ENCODE measurements at regions not wholly inside any gene's neighbourhood (a gene's known extent, or its start where the extent isn't known, plus 50 kb on each side); places are given as distances from the start of the nearest gene placed in this dataset.

DNA sequence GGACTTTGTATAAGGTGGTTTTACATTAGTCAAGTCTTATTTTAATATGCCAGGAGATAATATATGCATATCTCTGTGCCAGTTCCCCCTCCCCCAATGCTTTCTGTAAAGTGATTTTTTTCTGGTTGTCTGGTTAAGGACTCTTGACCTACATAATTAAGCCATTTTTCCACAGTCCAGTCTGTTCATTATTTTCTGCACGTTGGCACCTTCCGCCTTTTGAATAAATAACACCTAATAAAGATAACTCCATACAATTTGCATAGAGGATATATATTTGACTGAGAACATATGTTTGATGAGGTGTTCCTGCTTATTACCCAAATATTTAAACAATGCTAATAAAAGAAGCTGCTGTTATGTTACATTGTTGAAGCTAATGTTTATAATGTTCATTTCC, 320.9 kb downstream of the DMAC1 start:
- H3K4me3 ChIP-seq (ENCODE audit: low read depth, low read length): no peak overlapping the region
- in situ Hi-C loops (cut with HindIII; ENCODE audit: low sequenced_read_pairs): no loop called here
- no peak for DNase-seq (ENCODE audit: low read depth)
- TF ChIP-seq, protein P1, sequence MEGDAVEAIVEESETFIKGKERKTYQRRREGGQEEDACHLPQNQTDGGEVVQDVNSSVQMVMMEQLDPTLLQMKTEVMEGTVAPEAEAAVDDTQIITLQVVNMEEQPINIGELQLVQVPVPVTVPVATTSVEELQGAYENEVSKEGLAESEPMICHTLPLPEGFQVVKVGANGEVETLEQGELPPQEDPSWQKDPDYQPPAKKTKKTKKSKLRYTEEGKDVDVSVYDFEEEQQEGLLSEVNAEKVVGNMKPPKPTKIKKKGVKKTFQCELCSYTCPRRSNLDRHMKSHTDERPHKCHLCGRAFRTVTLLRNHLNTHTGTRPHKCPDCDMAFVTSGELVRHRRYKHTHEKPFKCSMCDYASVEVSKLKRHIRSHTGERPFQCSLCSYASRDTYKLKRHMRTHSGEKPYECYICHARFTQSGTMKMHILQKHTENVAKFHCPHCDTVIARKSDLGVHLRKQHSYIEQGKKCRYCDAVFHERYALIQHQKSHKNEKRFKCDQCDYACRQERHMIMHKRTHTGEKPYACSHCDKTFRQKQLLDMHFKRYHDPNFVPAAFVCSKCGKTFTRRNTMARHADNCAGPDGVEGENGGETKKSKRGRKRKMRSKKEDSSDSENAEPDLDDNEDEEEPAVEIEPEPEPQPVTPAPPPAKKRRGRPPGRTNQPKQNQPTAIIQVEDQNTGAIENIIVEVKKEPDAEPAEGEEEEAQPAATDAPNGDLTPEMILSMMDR (IDR thresholded peaks at IDR 0.05; ENCODE audit: low read depth, low read length, missing control alignments): no peak

DNA sequence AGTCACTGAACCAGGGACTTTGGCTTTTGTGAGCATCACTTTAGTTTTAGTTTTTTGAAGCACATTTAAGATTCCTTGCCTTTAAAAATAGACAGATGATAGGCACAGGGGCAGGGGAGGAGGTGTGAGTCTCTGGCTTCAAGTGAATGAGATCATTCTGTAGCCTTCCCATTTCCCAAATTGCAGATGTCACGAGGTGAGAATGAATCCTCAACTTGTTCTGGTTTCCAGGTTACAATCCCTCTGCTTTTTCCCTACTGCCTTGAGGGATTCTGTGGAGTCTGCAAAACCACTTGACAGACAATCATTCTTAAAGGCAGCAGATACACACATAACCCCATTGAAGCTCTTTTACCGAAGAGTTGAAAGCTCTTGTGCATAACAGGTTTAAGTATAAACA, 332.4 kb downstream of the DMAC1 start:
- in situ Hi-C loops (cut with HindIII; ENCODE audit: low sequenced_read_pairs): loop anchor here (5.0 kb wide), 1 partner anchor 35 kb away; no protein-coding TSS in a partner anchor
- no peak for DNase-seq (ENCODE audit: low read depth)
- H3K4me3 ChIP-seq (ENCODE audit: low read depth, low read length): no peak overlapping the region
- TF ChIP-seq, protein P1 (IDR thresholded peaks at IDR 0.05; ENCODE audit: low read depth, low read length, missing control alignments): no peak

DNA sequence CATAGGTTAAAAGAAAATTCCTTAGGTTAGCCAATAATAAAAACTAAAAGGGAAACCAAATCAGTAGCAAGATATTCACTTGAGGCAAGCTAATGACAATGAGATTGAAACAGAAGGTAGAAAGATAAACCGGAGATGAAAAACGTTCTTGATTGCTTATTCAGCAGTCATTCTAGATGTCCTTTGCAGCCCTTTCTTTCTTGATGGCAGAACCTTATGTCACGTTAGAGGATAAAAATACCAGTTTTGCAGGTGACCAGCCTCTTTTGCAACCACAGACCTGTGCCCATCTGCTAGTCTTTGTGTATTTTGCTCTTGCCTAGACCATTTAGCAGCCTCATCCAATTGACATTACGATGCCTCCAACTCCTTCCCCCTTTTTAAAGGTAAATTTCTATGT, 337.8 kb downstream of the DMAC1 start:
- no peak overlapping the region for H3K4me3 ChIP-seq (ENCODE audit: low read depth, low read length)
- TF ChIP-seq, protein P1 (IDR thresholded peaks at IDR 0.05; ENCODE audit: low read depth, low read length, missing control alignments): no peak
- DNase-seq (ENCODE audit: low read depth): no peak
- in situ Hi-C loops (cut with HindIII; ENCODE audit: low sequenced_read_pairs): no loop called here

DNA sequence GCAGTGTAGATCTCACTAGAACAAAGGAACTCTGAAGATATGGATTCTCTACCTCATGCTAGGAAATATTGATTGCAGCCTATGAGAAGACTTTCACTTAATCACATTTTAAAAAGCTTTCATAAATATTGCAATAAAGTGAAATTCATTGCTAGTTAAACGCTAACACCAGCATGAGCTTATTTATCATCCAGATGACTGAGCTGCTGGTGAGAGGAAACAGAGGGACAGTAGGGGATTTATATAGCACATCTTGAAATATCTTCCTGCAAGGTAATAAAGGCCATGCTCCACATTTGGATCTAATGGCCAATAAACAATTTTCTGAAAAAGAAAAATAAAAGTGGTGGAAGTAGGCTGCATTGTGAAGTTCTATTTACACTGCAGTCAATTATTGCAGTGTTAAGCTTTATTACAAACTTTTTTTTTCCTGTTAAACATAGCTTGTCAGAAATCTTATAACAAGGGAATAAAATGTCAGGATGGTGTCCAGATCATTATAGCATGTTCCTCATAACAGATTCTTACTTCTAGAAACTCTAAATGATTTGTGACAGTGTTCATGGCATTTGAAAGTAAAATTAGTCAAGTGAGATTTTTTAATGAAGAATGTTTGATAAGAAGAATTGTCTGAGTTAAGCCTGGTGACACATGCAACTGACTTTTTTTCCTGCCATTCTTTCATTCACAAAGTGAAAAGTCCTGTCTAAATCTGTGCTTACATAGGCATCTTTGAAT, 342.6 kb downstream of the DMAC1 start:
- H3K4me3 ChIP-seq (ENCODE audit: low read depth, low read length): no peak overlapping the region
- TF ChIP-seq, protein P1 (IDR thresholded peaks at IDR 0.05; ENCODE audit: low read depth, low read length, missing control alignments): no peak
- in situ Hi-C loops (cut with HindIII; ENCODE audit: low sequenced_read_pairs): no loop called here
- no peak for DNase-seq (ENCODE audit: low read depth)

DNA sequence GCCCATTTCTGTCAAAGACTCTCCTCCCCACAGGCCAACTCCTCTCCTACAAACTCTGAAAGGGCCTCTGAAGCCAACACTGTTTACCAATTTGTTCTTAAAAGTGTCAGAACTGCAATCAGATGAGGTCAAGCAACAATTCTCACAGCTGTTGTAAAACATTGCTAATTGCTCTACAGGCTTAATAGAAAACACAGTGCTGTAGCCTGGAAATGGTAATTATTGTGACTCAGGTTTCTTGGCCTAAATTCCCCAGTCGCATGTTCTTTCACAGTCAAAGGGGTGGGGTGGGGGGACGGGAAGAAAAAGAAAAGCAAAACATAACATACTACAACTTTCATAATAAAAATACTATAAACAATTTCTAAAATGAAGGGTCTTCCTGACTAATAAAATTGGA, 343.2 kb downstream of the DMAC1 start:
- TF ChIP-seq, protein P1 (IDR thresholded peaks at IDR 0.05; ENCODE audit: low read depth, low read length, missing control alignments): no peak
- no peak overlapping the region for H3K4me3 ChIP-seq (ENCODE audit: low read depth, low read length)
- in situ Hi-C loops (cut with HindIII; ENCODE audit: low sequenced_read_pairs): no loop called here
- no peak for DNase-seq (ENCODE audit: low read depth)

DNA sequence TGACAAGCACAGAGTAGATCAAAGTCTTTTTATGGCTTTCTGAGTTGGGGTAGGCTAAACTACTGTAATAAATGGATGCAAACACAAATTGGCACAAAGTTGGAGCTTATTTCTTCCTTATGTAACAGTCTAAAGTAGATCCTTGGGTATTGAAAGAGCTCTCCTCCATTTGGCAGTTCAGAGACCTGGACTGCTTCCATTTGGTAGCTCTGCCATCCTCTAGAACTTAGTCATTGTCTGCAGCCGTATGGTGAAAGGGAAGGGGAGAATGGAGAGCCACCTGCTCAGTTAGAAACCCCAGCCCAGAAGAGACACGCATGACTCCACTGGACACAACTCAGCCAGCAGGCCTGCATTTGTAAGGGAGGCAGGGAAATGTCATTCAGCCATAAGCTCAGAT, 345.0 kb downstream of the DMAC1 start:
- in situ Hi-C loops (cut with HindIII; ENCODE audit: low sequenced_read_pairs): no loop called here
- H3K4me3 ChIP-seq (ENCODE audit: low read depth, low read length): no peak overlapping the region
- TF ChIP-seq, protein P1 (IDR thresholded peaks at IDR 0.05; ENCODE audit: low read depth, low read length, missing control alignments): no peak
- no peak for DNase-seq (ENCODE audit: low read depth)

Measured in astrocyte of the cerebellum (primary cell).